Suprapubic skin (tissue), 4 donors: ENCODE measurements at regions not wholly inside any gene's neighbourhood (a gene's known extent, or its start where the extent isn't known, plus 50 kb on each side); places are given as distances from the start of the nearest gene placed in this dataset.
A peak's percentile ranks its signal among the peaks of the same experiment; 100 is the strongest.

ENCODE experiments used
- DNase-seq, 2 donors: peaks; one replicate each; pipeline ENCODE4 v3.0.0-alpha.2; 2019; ENCODE audit warnings: low spot score in 2 of 2
- H3K27ac ChIP-seq: fragments of 200-600 bp; sonication (generic); one replicate; pipeline ENCODE4 v1.5.1; 2019
- H3K27me3 ChIP-seq: fragments of 200-600 bp; sonication (generic); one replicate; pipeline ENCODE4 v1.5.1; 2019
- H3K36me3 ChIP-seq: fragments of 200-600 bp; sonication (generic); one replicate; pipeline ENCODE4 v1.5.1; 2019
- H3K4me1 ChIP-seq: fragments of 200-600 bp; sonication (generic); one replicate; pipeline ENCODE4 v1.5.1; 2019
- H3K4me3 ChIP-seq: fragments of 200-600 bp; sonication (generic); one replicate; pipeline ENCODE4 v1.5.1; 2019; ENCODE audit warnings: mild to moderate bottlenecking
- H3K9me3 ChIP-seq: fragments of 200-600 bp; sonication (generic); one replicate; pipeline ENCODE4 v1.5.1; 2019
- EP300 ChIP-seq: sonication (generic); formaldehyde crosslinking; IDR thresholded peaks from one replicate; pipeline ENCODE4 v1.6.1; 2017; ENCODE audit warnings: antibody characterized with exemption
- POLR2A ChIP-seq, 2 donors: fragments of 450-650 bp; IDR thresholded peaks; one replicate each; pipeline ENCODE4 v1.6.1; 2017; ENCODE audit warnings: antibody characterized with exemption in 2 of 2, mild to moderate bottlenecking in 2 of 2, moderate library complexity in 2 of 2
- POLR2AphosphoS5 ChIP-seq, 3 donors: sonication (generic); formaldehyde crosslinking; IDR thresholded peaks; one replicate each; pipeline ENCODE4 v1.6.1; 2017; ENCODE audit warnings: antibody characterized with exemption in 3 of 3
- WGBS: methylation state at CpG from one replicate; pipeline ENCODE4 v1.1.5; 2018; 5-methylcytosine and 5-hydroxymethylcytosine counted together
- TF ChIP-seq, protein P1 (sequence below), 2 donors: fragments of 200-600 bp in 1 of 2; fragments of 450-650 bp in 1 of 2; sonication (generic) in 1 of 2; IDR thresholded peaks; one replicate each; pipeline ENCODE4 v1.5.1; 2016 to 2019; ENCODE audit warnings: antibody characterized with exemption in 2 of 2, mild to moderate bottlenecking in 1 of 2, moderate library complexity in 1 of 2

DNA sequence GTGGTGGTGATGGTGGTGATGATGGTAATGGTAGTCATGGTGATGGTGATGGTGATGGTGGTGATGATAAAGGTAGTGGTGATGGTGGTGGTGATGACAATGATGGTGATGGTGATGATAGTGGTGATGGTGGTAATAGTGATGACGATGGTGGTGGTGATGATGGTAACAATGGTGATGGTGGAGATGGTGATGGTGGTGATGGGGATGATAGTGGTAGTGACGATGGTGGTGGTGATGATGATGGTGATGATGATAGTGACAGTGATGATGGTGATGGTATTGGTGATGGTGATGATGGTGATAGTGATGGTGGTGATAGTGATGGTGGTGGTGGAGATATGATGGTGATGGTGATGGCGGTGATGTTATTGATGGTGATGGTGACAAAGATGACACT, 108.4 kb upstream of the NKX1-1 start:
- no peak overlapping the region for H3K27ac ChIP-seq
- WGBS: 39% methylated on average over 3 of the region's 3 CpGs
- H3K4me1 ChIP-seq: peaks cover 11% of the 10 kb centered on the region
- H3K27me3 ChIP-seq: peaks cover 76% of the 10 kb centered on the region
- H3K9me3 ChIP-seq: no peaks in the 10 kb centered on the region
- no peak for DNase-seq
- H3K4me3 ChIP-seq: no peak overlapping the region
- no peak for TF ChIP-seq POLR2AphosphoS5 (IDR thresholded peaks at IDR 0.05)
- no peaks in the 10 kb centered on the region for H3K36me3 ChIP-seq

DNA sequence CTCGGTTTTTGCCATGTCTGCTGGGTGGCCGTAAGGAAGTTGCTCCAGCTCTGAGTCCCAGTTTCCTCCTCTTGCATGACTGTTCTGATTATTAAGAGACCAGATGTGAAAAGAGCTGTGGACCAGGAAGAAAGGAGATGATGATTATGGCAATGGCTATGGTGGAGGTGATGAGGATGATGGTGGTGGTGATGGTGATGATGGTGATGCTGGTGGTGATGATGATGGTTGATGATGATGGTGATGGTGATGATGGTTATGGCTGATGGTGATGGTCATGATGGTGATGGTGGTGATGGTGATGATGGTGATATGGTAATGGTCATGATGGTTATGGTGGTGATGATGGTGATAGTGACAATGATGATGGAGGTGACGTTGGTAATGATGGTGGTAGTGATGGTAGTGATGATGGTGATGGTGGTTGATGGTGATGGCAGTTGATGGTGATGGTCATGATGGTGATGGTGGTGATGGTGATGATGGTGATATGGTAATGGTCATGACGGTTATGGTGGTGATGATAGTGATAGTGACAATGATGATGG, 107.8 kb upstream of the NKX1-1 start:
- no peak for DNase-seq
- Histone ChIP-seq H3K27ac (no peak overlapping the region), H3K9me3 (no peaks in the 10 kb centered on the region), H3K27me3 (peaks cover 76% of the 10 kb centered on the region), H3K4me1 (peaks cover 11% of the 10 kb centered on the region), H3K36me3 (no peaks in the 10 kb centered on the region), H3K4me3 (no peak overlapping the region)
- TF ChIP-seq, protein P1, sequence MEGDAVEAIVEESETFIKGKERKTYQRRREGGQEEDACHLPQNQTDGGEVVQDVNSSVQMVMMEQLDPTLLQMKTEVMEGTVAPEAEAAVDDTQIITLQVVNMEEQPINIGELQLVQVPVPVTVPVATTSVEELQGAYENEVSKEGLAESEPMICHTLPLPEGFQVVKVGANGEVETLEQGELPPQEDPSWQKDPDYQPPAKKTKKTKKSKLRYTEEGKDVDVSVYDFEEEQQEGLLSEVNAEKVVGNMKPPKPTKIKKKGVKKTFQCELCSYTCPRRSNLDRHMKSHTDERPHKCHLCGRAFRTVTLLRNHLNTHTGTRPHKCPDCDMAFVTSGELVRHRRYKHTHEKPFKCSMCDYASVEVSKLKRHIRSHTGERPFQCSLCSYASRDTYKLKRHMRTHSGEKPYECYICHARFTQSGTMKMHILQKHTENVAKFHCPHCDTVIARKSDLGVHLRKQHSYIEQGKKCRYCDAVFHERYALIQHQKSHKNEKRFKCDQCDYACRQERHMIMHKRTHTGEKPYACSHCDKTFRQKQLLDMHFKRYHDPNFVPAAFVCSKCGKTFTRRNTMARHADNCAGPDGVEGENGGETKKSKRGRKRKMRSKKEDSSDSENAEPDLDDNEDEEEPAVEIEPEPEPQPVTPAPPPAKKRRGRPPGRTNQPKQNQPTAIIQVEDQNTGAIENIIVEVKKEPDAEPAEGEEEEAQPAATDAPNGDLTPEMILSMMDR (IDR thresholded peaks at IDR 0.05): no peak
- TF ChIP-seq POLR2AphosphoS5 (IDR thresholded peaks at IDR 0.05) (no peak), EP300 (no peak), POLR2A (IDR thresholded peaks at IDR 0.05) (no peak)
- 76% methylated on average over 4 of the region's 4 CpGs for WGBS

DNA sequence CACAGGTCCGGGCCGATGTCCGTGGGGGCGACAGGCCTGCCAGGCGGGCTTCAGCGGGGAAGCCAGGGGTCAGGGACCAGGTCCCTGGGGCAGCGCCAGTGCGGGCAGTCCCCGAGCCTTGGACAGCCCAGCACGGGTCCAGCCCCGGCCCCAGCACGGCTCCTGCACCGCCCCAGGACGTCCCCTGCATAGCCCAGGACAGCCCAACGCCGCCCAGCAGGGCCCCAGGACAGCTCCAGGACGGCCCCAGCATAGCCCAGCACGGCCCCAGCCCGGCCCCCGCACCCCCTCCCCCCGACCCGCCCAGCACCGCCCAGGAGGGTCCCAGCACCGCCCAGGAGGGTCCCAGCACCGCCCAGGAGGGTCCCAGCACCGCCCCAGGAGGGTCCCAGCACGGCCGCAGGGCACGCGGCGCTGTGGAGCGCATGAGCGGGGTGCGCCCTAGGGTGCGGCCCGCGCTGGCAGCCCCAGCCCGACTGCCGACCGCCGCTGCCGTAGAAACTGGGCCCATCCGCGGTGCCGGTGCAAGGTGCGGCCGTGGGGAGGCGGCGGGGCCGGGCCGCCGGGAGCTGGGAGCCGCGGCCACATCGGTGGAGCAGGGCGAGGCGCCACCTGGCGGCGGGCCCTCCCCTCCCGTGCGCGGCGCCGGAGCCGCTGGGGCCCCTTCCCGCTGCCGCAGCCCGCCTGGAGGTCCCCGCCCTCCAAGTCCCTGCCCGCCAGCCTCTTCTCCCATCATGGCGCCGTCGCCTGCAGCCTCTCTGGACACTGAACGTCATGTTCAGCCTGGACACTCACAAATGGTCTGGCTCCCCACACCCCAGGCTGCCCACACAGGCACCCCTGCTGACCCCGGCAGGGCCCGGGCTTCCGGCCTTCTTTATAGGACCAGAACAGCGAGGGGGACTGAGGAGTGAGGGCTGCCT, 106.8 kb upstream of the NKX1-1 start:
- Histone ChIP-seq H3K27me3 (peaks cover 76% of the 10 kb centered on the region), H3K9me3 (no peaks in the 10 kb centered on the region), H3K27ac (no peak overlapping the region), H3K36me3 (no peaks in the 10 kb centered on the region), H3K4me3 (peak overlapping the region; percentile 36), H3K4me1 (peaks cover 11% of the 10 kb centered on the region)
- WGBS: 18% methylated on average over 14 of the region's 78 CpGs
- no peak for TF ChIP-seq POLR2AphosphoS5 (IDR thresholded peaks at IDR 0.05)
- TF ChIP-seq, protein P1 (IDR thresholded peaks at IDR 0.05): peak; percentile 9 to 78
- TF ChIP-seq EP300: no peak
- no peak for TF ChIP-seq POLR2A (IDR thresholded peaks at IDR 0.05)
- DNase-seq: no peak

DNA sequence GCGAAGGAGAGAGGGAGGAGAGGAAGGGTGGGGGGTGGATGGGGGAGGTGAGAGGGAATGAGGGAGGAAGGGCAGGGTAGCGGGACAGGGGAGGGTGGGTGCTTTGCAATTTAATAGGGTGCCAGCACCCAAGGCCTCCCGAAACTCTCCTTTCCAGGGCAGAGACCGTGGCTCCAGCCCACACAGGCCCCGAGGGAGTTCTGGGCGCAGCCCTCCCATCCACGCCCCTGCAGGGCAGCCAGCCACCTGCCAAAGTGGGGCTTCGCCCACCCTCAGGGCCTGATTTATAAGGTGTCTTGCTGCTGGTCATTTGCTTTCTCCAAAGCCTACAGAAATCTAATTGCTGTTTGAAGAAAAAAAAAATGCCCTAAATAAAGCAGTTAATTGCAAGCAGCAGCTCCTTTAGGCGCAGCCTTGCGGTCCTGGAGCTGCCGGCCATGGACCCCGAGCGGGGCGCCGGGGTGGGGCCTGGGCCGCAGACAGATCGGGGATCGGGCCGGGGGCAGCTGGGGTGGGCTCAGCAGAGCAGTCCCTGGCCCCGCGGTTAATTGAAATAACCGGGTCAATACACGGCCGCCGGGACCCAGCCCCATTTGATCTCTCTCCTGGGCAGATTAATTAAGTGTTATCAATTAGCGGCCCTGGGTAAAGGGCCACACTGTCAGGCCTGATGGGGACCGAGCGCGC, 106.0 kb upstream of the NKX1-1 start:
- Histone ChIP-seq H3K4me1 (peaks cover 11% of the 10 kb centered on the region), H3K27me3 (peaks cover 76% of the 10 kb centered on the region), H3K9me3 (no peaks in the 10 kb centered on the region), H3K4me3 (peak overlapping the region; percentile 36), H3K27ac (no peak overlapping the region), H3K36me3 (no peaks in the 10 kb centered on the region)
- WGBS: 61% methylated on average over 20 of the region's 29 CpGs
- TF ChIP-seq POLR2A (IDR thresholded peaks at IDR 0.05) (no peak), EP300 (no peak), POLR2AphosphoS5 (IDR thresholded peaks at IDR 0.05) (no peak)
- TF ChIP-seq, protein P1 (IDR thresholded peaks at IDR 0.05): no peak
- no peak for DNase-seq

DNA sequence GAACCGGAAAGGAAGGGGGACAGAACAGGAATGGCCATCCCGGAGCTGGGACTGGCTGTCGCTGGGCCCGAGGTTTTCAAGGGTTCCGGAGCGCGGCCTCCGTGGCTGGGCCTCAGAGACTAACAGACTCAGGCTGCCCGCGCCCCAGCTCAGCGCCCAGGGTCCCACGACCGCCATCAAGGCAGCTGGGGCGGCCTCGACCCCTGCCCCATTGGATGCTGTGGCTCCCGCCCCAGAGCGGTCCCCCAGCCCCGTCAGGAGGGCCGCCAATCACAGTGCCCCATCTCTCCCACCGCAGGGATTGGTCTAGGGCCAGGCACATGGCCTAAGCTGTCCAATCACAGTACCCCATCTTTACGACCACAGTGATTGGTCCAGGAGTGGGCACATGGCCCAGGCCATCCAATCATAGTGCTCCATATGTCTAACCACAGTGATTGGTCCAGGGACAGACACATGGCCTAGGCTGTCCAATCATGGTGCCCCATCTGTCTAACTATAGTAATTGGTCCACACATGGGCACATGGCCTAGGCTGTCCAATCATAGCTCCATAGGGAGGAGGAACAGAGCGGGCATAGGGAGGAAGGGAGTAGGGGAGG, 105.3 kb upstream of the NKX1-1 start:
- Histone ChIP-seq H3K27ac (no peak overlapping the region), H3K9me3 (no peaks in the 10 kb centered on the region), H3K36me3 (no peaks in the 10 kb centered on the region), H3K4me1 (peaks cover 11% of the 10 kb centered on the region), H3K4me3 (no peak overlapping the region), H3K27me3 (peaks cover 75% of the 10 kb centered on the region)
- TF ChIP-seq, protein P1 (IDR thresholded peaks at IDR 0.05): no peak
- TF ChIP-seq EP300: no peak
- TF ChIP-seq POLR2A (IDR thresholded peaks at IDR 0.05): no peak
- no peak for TF ChIP-seq POLR2AphosphoS5 (IDR thresholded peaks at IDR 0.05)
- WGBS: 87% methylated on average over 1 of the region's 22 CpGs
- DNase-seq: no peak
